ENCODE measurements at regions not wholly inside any gene's neighbourhood (a gene's known extent, or its start where the extent isn't known, plus 50 kb on each side); places are given as distances from the start of the nearest gene placed in this dataset.
A peak's percentile ranks its signal among the peaks of the same experiment; 100 is the strongest.

DNA sequence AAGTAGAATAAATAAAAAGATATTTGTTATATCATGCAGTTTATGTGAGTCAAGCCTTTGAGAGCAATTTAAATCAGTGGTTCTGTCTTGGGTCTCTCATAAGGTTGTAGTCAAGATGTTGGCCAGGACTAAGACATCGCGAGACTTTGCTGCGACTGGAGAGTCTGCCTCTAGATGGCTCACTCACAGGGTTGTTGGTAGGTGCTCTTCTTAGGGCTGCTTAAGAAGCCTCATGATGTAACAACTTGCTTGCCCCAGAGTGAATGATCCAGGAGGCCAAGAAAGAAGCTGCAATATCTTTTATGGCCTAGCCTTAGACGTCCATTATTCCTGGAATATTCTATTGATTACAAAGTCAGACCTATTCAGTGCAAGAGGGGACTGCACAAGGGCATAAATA, 73.1 kb upstream of the CACHD1 start:
- TF ChIP-seq, protein P1, sequence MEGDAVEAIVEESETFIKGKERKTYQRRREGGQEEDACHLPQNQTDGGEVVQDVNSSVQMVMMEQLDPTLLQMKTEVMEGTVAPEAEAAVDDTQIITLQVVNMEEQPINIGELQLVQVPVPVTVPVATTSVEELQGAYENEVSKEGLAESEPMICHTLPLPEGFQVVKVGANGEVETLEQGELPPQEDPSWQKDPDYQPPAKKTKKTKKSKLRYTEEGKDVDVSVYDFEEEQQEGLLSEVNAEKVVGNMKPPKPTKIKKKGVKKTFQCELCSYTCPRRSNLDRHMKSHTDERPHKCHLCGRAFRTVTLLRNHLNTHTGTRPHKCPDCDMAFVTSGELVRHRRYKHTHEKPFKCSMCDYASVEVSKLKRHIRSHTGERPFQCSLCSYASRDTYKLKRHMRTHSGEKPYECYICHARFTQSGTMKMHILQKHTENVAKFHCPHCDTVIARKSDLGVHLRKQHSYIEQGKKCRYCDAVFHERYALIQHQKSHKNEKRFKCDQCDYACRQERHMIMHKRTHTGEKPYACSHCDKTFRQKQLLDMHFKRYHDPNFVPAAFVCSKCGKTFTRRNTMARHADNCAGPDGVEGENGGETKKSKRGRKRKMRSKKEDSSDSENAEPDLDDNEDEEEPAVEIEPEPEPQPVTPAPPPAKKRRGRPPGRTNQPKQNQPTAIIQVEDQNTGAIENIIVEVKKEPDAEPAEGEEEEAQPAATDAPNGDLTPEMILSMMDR (IDR thresholded peaks at IDR 0.05; ENCODE audit: unreplicated experiment), result no peak
- CTCF ChIA-PET, result no interaction called here
- Mint-ChIP-seq H3K27ac (ENCODE audit: low read depth, unreplicated experiment) (no peak overlapping the region), H3K27me3 (ENCODE audit: insufficient read depth, unreplicated experiment) (no peaks in the 10 kb centered on the region), H3K4me1 (ENCODE audit: insufficient read depth, unreplicated experiment) (no peaks in the 10 kb centered on the region), H3K36me3 (ENCODE audit: insufficient read depth, unreplicated experiment) (no peaks in the 10 kb centered on the region), H3K9me3 (ENCODE audit: unreplicated experiment) (peaks cover 6% of the 10 kb centered on the region), H3K4me3 (ENCODE audit: unreplicated experiment) (no peak overlapping the region)
- peak; percentile 20 for DNase-seq (ENCODE audit: unreplicated experiment)
- POLR2A ChIA-PET, result interaction anchor here (0.6 kb wide), 1 partner anchor 313 kb away, joined by 4 read pairs; no protein-coding TSS in a partner anchor
- intact Hi-C loops (cut with micrococcal nuclease), result no loop called here
- BruUV-seq (replicated peaks), result no TSS peak

DNA sequence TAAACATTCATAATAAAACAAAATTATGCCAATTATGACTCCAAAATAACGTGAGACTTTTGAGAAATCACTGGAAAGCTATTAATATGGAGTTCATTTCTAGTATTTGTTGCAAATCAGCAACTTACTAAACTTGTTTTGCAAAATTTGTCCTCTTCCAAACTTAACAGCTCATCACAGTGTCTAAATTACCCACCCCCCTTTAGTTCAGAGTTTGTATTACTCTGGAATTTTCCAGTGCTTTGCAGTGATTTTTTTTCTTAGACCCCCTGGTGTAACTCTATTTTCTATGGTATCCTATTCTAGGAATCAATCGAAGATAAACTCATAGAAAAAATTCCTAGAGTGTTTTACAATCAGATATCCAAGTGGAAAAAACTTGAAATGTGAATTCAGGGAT, 72.4 kb upstream of the CACHD1 start:
- Mint-ChIP-seq H3K27ac (ENCODE audit: low read depth, unreplicated experiment) (no peak overlapping the region), H3K4me1 (ENCODE audit: insufficient read depth, unreplicated experiment) (no peaks in the 10 kb centered on the region), H3K4me3 (ENCODE audit: unreplicated experiment) (no peak overlapping the region), H3K27me3 (ENCODE audit: insufficient read depth, unreplicated experiment) (no peaks in the 10 kb centered on the region), H3K9me3 (ENCODE audit: unreplicated experiment) (peaks cover 6% of the 10 kb centered on the region), H3K36me3 (ENCODE audit: insufficient read depth, unreplicated experiment) (no peaks in the 10 kb centered on the region)
- TF ChIP-seq, protein P1 (IDR thresholded peaks at IDR 0.05; ENCODE audit: unreplicated experiment), result no peak
- CTCF ChIA-PET, result no interaction called here
- no TSS peak for BruUV-seq (replicated peaks)
- POLR2A ChIA-PET, result interaction anchor here (0.6 to 0.7 kb wide), 3 partner anchors 9 to 313 kb away, joined by 3 to 4 read pairs (median 4); no protein-coding TSS in a partner anchor
- no peak for DNase-seq (ENCODE audit: unreplicated experiment)
- intact Hi-C loops (cut with micrococcal nuclease), result no loop called here

DNA sequence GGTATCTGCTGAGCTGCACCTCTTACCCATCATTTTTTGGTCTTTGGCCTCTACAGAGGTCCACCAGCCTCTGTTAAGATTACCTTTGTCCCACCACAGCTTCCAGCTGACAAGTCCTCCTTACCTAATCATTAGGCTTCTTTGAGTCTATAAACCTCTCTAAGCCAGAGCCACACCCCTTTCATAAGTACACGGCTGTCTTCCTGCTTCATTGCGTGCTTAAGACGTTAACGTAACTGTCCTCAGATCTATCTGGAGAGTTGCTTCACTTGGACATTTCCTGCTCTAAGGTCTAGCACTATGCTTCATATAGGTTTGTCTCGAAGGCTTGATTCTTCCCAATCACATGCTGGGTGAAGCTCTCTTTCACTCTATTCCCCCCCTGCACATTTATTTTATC, 71.0 kb upstream of the CACHD1 start:
- Mint-ChIP-seq H3K27ac (ENCODE audit: low read depth, unreplicated experiment) (no peak overlapping the region), H3K4me3 (ENCODE audit: unreplicated experiment) (no peak overlapping the region), H3K9me3 (ENCODE audit: unreplicated experiment) (peaks cover 6% of the 10 kb centered on the region), H3K36me3 (ENCODE audit: insufficient read depth, unreplicated experiment) (no peaks in the 10 kb centered on the region), H3K4me1 (ENCODE audit: insufficient read depth, unreplicated experiment) (no peaks in the 10 kb centered on the region), H3K27me3 (ENCODE audit: insufficient read depth, unreplicated experiment) (no peaks in the 10 kb centered on the region)
- TF ChIP-seq, protein P1 (IDR thresholded peaks at IDR 0.05; ENCODE audit: unreplicated experiment), result no peak
- CTCF ChIA-PET, result interaction anchor here (0.6 to 1.3 kb wide), 2 partner anchors 59 to 276 kb away, joined by 3 to 4 read pairs; no protein-coding TSS in a partner anchor
- POLR2A ChIA-PET, result interaction anchor here (1.1 kb wide), 1 partner anchor 105 kb away, joined by 3 read pairs; no protein-coding TSS in a partner anchor
- no peak for DNase-seq (ENCODE audit: unreplicated experiment)
- BruUV-seq (replicated peaks), result no TSS peak
- intact Hi-C loops (cut with micrococcal nuclease), result no loop called here

DNA sequence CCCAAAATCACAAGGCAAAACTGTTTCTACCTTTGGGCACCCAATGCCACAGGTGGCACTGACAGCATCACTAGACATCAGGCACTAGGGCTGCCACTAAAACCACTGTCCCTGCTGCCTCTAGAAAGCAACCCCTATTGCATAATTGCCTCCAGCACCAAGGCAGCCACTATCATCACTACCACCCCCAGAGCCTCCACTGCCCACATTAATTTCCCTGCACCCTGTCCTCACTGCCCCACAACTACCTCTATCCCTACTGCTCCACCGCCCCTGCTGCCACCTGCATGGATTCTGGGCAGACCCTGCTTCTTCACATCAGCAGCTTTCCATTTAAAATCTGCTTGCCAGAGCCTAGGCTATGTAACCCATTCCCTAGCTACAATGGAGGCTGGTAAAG, 68.6 kb upstream of the CACHD1 start:
- TF ChIP-seq, protein P1 (IDR thresholded peaks at IDR 0.05; ENCODE audit: unreplicated experiment), result no peak
- Mint-ChIP-seq H3K27me3 (ENCODE audit: insufficient read depth, unreplicated experiment) (no peaks in the 10 kb centered on the region), H3K36me3 (ENCODE audit: insufficient read depth, unreplicated experiment) (no peaks in the 10 kb centered on the region), H3K27ac (ENCODE audit: low read depth, unreplicated experiment) (no peak overlapping the region), H3K4me3 (ENCODE audit: unreplicated experiment) (no peak overlapping the region), H3K4me1 (ENCODE audit: insufficient read depth, unreplicated experiment) (no peaks in the 10 kb centered on the region), H3K9me3 (ENCODE audit: unreplicated experiment) (peaks cover 6% of the 10 kb centered on the region)
- POLR2A ChIA-PET, result no interaction called here
- intact Hi-C loops (cut with micrococcal nuclease), result no loop called here
- DNase-seq (ENCODE audit: unreplicated experiment), result no peak
- no TSS peak for BruUV-seq (replicated peaks)
- CTCF ChIA-PET, result no interaction called here
